GM12878 (cell line): ENCODE measurements at regions not wholly inside any gene's neighbourhood (a gene's known extent, or its start where the extent isn't known, plus 50 kb on each side); places are given as distances from the start of the nearest gene placed in this dataset.

ENCODE experiments used
- CEBPB ChIP-seq, 2 experiments: fragments of 150-350 bp in 1 of 2; IDR thresholded peaks; 2 replicates each; pipeline ENCODE4 v1.6.1; 2012 to 2014; ENCODE audit warnings: low read depth in 2 of 2, low read length in 2 of 2, borderline replicate concordance in 1 of 2, inconsistent platforms in 1 of 2
- CHD2 ChIP-seq: IDR thresholded peaks from 2 replicates; pipeline ENCODE4 v1.6.1; 2011; ENCODE audit warnings: low read depth, low read length, improper control_type of control experiment, borderline replicate concordance
- CTCF ChIP-seq, 3 experiments: IDR thresholded peaks in 2 of 3; conservative IDR thresholded peaks in 1 of 3; 2 replicates each; pipeline ENCODE4 v1.5.1; 2011; ENCODE audit warnings: low read depth in 3 of 3, low read length in 3 of 3, mild to moderate bottlenecking in 3 of 3, control low read depth in 2 of 3, moderate library complexity in 2 of 3, inconsistent platforms in 1 of 3, mixed read lengths in 1 of 3; ENCODE audit not compliant: control insufficient read depth in 2 of 3, insufficient read depth in 1 of 3; ENCODE audit errors: extremely low read depth in 1 of 3
- EZH2 ChIP-seq: IDR thresholded peaks from 2 replicates; pipeline ENCODE4 v1.6.1; 2012; ENCODE audit warnings: low read depth, mild to moderate bottlenecking, control low read depth, inconsistent platforms, low read length, borderline replicate concordance; ENCODE audit not compliant: control insufficient read depth
- JUNB ChIP-seq: IDR thresholded peaks from 2 replicates; pipeline ENCODE4 v1.6.1; 2016; ENCODE audit warnings: antibody characterized with exemption, mild to moderate bottlenecking
- KAT2A ChIP-seq: conservative IDR thresholded peaks from 2 replicates; pipeline ENCODE4 v1.6.1; 2011; ENCODE audit warnings: low read depth, low read length; ENCODE audit not compliant: control insufficient read depth
- RBBP5 ChIP-seq: fragments of 200-600 bp; sonication (generic); conservative IDR thresholded peaks from 2 replicates; pipeline ENCODE4 v1.6.1; 2016
- TF ChIP-seq, protein P1 (sequence below): IDR thresholded peaks from 2 replicates; pipeline ENCODE4 v1.6.1; 2011; ENCODE audit warnings: low read depth, low read length, improper control_type of control experiment, borderline replicate concordance

DNA sequence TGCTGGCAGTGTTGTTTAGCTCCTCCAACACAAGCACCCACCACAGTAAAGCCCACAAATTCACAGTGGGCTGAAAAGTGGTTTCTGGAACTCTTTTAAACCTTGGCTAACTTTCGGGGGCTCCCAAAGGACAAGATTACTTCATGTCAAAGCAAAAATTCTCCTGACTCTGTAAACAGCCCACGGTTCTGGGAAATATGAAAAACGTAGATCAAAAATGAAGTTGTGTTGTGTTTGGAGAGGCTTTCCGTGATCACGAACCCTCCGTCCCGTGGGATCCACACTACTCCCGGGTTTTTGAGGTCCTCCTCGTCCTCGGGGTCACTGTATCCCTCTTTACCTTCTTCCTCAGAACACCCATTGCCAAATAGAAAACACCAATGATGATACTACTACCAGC is 159.0 kb upstream of the RUNX1 start:
- no peak for TF ChIP-seq CTCF (IDR thresholded peaks at IDR 0.05 in 2 of 3, conservative IDR thresholded peaks at IDR 0.05 in 1 of 3; ENCODE audit: control insufficient read depth in 2 of 3, extremely low read depth in 1 of 3, insufficient read depth in 1 of 3, low read depth in 3 of 3, low read length in 3 of 3)
- no peak for TF ChIP-seq CEBPB (IDR thresholded peaks at IDR 0.05; ENCODE audit: borderline replicate concordance in 1 of 2, low read depth in 2 of 2, low read length in 2 of 2)
- TF ChIP-seq, protein P1, sequence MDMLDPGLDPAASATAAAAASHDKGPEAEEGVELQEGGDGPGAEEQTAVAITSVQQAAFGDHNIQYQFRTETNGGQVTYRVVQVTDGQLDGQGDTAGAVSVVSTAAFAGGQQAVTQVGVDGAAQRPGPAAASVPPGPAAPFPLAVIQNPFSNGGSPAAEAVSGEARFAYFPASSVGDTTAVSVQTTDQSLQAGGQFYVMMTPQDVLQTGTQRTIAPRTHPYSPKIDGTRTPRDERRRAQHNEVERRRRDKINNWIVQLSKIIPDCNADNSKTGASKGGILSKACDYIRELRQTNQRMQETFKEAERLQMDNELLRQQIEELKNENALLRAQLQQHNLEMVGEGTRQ, result no peak
- no peak for TF ChIP-seq KAT2A
- no peak for TF ChIP-seq EZH2
- TF ChIP-seq CHD2, result no peak
- no peak for TF ChIP-seq RBBP5
- TF ChIP-seq JUNB, result no peak
